ENCODE measurements at regions not wholly inside any gene's neighbourhood (a gene's known extent, or its start where the extent isn't known, plus 50 kb on each side); places are given as distances from the start of the nearest gene placed in this dataset.

GRCh38 chr1:38327559-38327973, 281.0 kb upstream of the POU3F1 start:
- no peak for DNase-seq

- no peak for DNase-seq
These were observed 280.3 kb upstream of the POU3F1 start for GRCh38 chr1:38326856-38327255.

GRCh38 chr1:38326135-38326534, 279.5 kb upstream of the POU3F1 start:
- DNase-seq, result no peak

- no peak for DNase-seq
These were observed 266.2 kb upstream of the POU3F1 start for GRCh38 chr1:38312753-38313152.

- DNase-seq, result no peak
These were observed 263.5 kb upstream of the POU3F1 start for GRCh38 chr1:38310079-38310478.

- peak; percentile 3 for DNase-seq
These were observed 262.2 kb upstream of the POU3F1 start for GRCh38 chr1:38308780-38309179.

GRCh38 chr1:38305666-38306065, 259.1 kb upstream of the POU3F1 start:
- no peak for DNase-seq

- DNase-seq, result no peak
These were observed 257.2 kb upstream of the POU3F1 start for GRCh38 chr1:38303843-38304242.

GRCh38 chr1:38301040-38301439, 254.4 kb upstream of the POU3F1 start:
- no peak for DNase-seq

GRCh38 chr1:38300616-38301015, 254.0 kb upstream of the POU3F1 start:
- no peak for DNase-seq

GRCh38 chr1:38297842-38298241, 251.2 kb upstream of the POU3F1 start:
- peak; percentile 14 for DNase-seq

GRCh38 chr1:38297246-38297645, 250.7 kb upstream of the POU3F1 start:
- no peak for DNase-seq

GRCh38 chr1:38296047-38296446, 249.5 kb upstream of the POU3F1 start:
- no peak for DNase-seq

- no peak for DNase-seq
These were observed 247.0 kb upstream of the POU3F1 start for GRCh38 chr1:38293567-38293966.

GRCh38 chr1:38292969-38293368, 246.4 kb upstream of the POU3F1 start:
- no peak for DNase-seq

GRCh38 chr1:38291906-38292521, 245.4 kb upstream of the POU3F1 start:
- DNase-seq, result no peak

- no peak for DNase-seq
These were observed 244.7 kb upstream of the POU3F1 start for GRCh38 chr1:38291336-38291735.

GRCh38 chr1:38289034-38289433, 242.4 kb upstream of the POU3F1 start:
- no peak for DNase-seq

- DNase-seq, result no peak
These were observed 241.0 kb upstream of the POU3F1 start for GRCh38 chr1:38287547-38287946.

- DNase-seq, result no peak
These were observed 240.4 kb upstream of the POU3F1 start for GRCh38 chr1:38287036-38287435.

GRCh38 chr1:38285807-38286530, 239.4 kb upstream of the POU3F1 start:
- DNase-seq, result no peak

- DNase-seq, result no peak
These were observed 238.4 kb upstream of the POU3F1 start for GRCh38 chr1:38284953-38285352.

- no peak for DNase-seq
These were observed 237.3 kb upstream of the POU3F1 start for GRCh38 chr1:38283696-38284470.

GRCh38 chr1:38279148-38279547, 232.6 kb upstream of the POU3F1 start:
- DNase-seq, result no peak
